ENCODE measurements at regions not wholly inside any gene's neighbourhood (a gene's known extent, or its start where the extent isn't known, plus 50 kb on each side); places are given as distances from the start of the nearest gene placed in this dataset.

GRCh38 chr15:53059273-53060043 is 269.3 kb upstream of the ONECUT1 start (continued):
- TF ChIP-seq NKRF (IDR thresholded peaks at IDR 0.05; ENCODE audit: borderline replicate concordance) (no peak), TGIF2 (CRISPR knock-in tag; IDR thresholded peaks at IDR 0.05) (no peak), ZNF23 (CRISPR knock-in tag; IDR thresholded peaks at IDR 0.05) (no peak), ZNF184 (CRISPR knock-in tag; IDR thresholded peaks at IDR 0.05) (no peak)

- Histone ChIP-seq H4K20me1 (replicated peaks; ENCODE audit: control insufficient read depth, insufficient read depth, low read length) (no peaks in the 10 kb centered on the region), H3K4me2 (ENCODE audit: insufficient read depth, low read length) (no peak overlapping the region), H3K9me3 (replicated peaks; ENCODE audit: control insufficient read depth, insufficient read depth, low read depth, low read length) (no peaks in the 10 kb centered on the region; the same call in 1 of the 2 replicates), H3K36me3 (ENCODE audit: control insufficient read depth, insufficient read depth, low read length) (no peaks in the 10 kb centered on the region), H3K9ac (ENCODE audit: insufficient read depth in 1 of 2, low read depth in 2 of 2, low read length in 2 of 2) (no peak overlapping the region), H3K4me1 (replicated peaks in 1 of 2; ENCODE audit: control insufficient read depth in 2 of 2, insufficient read depth in 2 of 2, low read length in 2 of 2) (no peaks in the 10 kb centered on the region), H3K79me2 (ENCODE audit: control insufficient read depth, insufficient read depth, low read length) (no peaks in the 10 kb centered on the region), H2AFZ (ENCODE audit: low read depth, low read length) (no peak overlapping the region), H3K4me3 (no peak overlapping the region), H3K27me3 (ENCODE audit: control insufficient read depth in 2 of 2, insufficient read depth in 2 of 2, low read length in 2 of 2) (no peaks in the 10 kb centered on the region), H3K9me1 (ENCODE audit: control insufficient read depth, insufficient read depth, low read length) (no peaks in the 10 kb centered on the region), H3K27ac (ENCODE audit: extremely low read depth, low read depth, low read length) (no peak overlapping the region)
- POLR2A ChIA-PET: no interaction called here
- DNase-seq (ENCODE audit: extremely low read depth in 1 of 4, low spot score in 3 of 4) (no peak), ATAC-seq (no peak), FAIRE-seq (no peak)
- TF ChIP-seq NFIX (CRISPR knock-in tag; IDR thresholded peaks at IDR 0.05; ENCODE audit: low read depth) (no peak), ATF7 (IDR thresholded peaks at IDR 0.05) (no peak), ZC3H11A (IDR thresholded peaks at IDR 0.05; ENCODE audit: low read depth, low read length) (no peak), PHB2 (IDR thresholded peaks at IDR 0.05; ENCODE audit: low read depth) (no peak)
- intact Hi-C loops (cut with micrococcal nuclease): no loop called here
- no TSS peak for BruUV-seq (replicated peaks)
- CTCF ChIA-PET (ENCODE audit: low intra/inter-chr PET ratio): no interaction called here
- in situ Hi-C loops (cut with MboI): no loop called here
- WGBS (ENCODE audit: insufficient coverage, low coverage, missing lambda C conversion rate): 0% methylated on average over 2 of the region's 2 CpGs
Measured at GRCh38 chr15:53046153-53046790, 256.1 kb upstream of the ONECUT1 start.
